HG02973 (cell line): ENCODE measurements at regions not wholly inside any gene's neighbourhood (a gene's known extent, or its start where the extent isn't known, plus 50 kb on each side); places are given as distances from the start of the nearest gene placed in this dataset.

Source experiments
- ATAC-seq: cut with Tn5 transposase; IDR thresholded peaks from one replicate; pipeline ENCODE4 v1.9.1; 2021; ENCODE audit warnings: moderate library complexity; ENCODE audit not compliant: unreplicated experiment

DNA sequence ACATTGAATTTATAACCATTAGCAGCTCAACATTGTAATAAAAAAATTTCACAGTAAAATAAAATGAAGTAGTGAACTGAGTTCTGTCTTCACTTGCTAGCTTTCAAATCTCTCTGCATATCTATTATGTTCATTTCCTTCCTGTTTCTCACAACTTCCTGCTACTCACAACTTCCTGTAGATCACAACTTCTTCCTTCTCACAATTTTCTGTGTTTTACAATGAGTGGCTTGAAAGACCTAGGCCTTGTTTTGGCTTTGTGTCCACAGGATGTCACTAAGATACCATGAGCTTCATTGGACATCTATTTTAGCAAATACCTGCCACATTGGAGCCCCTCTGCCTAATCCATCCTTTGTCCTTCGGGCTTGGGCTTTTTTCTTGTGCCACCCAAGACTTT lies 480.3 kb upstream of the ADAMTS16 start:
- no peak for ATAC-seq

DNA sequence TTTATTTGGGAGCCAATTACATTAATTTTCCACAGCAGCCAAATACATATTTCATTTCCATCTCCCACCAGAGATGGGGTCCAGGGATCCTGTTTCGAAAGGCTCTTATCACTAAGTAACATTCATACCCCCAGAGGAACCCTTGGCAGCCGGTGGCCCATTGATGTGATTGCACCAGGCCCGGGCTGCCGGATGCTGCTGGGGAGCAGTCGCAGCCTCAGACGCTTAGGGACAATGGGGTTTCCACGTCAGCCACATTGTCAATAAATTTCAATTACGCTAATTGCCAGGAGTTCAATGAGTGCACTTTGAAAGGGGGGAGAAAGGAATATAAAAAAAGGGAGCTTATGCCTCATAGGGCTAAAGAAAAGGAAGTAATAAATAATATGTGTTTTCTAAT lies 478.8 kb upstream of the ADAMTS16 start:
- ATAC-seq: no peak

DNA sequence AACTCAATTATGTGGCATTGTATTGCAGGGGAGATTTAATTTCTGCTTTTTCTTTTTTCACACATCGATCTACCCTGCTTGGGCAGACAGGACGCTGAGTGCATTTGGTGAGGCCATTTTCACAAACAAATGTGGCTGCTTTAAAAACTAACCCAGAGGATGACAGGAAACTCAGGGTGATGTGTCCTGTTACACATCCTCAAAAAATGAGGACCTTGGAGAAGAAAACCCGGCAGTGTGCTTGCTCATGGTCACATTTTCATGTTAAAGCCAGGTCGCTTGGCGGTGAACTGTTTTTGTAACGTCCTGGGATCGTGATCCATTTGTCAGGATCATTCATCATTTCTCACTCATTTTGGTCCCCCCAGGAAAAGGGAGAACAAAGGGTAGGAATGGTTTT lies 478.3 kb upstream of the ADAMTS16 start:
- ATAC-seq: no peak

DNA sequence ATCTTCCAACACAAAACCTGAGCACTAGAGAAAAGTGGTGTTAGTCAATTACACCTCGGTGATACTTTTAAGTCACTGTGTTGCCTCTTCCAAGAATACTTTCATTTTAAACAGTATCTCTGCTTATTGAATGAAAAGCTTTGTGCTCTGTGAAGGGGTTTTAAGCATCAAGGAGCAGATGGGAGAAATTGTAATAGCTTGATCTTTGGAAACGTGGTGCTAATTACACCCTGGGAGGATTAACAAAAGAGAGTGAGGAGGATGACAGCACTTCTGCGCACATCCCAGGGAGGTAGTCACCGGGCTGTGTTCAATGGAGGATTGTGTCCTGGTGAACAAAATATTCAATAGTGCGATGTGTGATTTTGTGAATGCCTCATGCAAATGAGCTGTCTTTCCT lies 477.4 kb upstream of the ADAMTS16 start:
- ATAC-seq: no peak

DNA sequence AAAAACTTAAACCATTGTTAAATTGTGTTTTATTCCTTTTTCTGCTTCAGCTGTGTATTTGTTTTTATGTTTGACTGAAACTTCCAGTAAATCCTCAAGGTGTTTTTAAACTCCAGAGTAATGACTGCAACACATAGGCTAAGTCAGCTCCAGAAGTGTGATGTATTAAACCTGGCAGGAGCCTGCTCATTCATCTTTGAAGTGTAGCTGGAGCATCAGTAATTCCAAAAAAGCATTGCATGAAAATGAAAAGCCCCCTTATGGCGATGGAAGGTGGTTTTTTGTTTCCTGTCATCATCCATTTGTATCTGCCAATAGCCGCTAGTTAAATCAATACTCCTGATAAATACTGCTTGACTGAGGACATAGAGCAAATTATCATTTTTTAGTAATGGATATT lies 474.2 kb upstream of the ADAMTS16 start:
- no peak for ATAC-seq

GRCh38 chr5:4674166-4674565 lies 466.0 kb upstream of the ADAMTS16 start:
- ATAC-seq: no peak

DNA sequence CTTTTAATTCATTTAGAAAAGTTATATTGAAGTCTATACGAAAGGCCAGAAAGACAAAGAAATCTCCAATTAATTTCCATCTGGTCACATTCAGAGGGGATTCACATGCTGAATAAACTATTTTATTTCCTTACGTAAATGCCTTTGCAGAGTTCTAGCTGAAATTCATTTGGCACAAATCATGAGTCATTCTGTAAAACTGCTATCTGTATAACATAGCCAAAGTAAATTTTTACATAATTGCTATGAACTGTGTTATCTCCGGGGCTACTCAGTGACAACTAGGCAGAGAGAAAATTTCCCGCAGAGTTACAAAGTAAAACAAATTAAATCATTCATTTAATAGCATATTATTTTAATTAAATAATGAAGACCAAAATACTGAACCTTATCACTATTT lies 463.2 kb upstream of the ADAMTS16 start:
- ATAC-seq: no peak

GRCh38 chr5:4684946-4685345 lies 455.2 kb upstream of the ADAMTS16 start:
- no peak for ATAC-seq

DNA sequence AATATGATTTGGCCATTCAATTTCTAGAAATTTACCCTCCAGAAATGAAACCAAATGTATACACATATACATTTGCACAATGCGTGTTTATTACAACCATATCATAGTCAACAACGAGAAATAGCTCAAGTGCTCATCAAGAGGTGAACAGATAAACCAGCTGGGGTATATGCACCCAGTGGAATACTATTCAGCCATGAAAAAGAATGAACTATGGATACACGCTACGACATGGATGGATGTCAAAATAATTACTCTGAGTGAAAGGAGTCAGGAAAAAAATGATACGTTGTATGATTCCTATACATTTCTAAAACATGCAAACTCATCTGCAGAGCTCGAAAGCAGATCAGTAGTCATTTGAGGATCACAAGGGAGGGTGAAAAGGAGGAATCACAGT lies 441.5 kb upstream of the ADAMTS16 start:
- ATAC-seq: no peak

DNA sequence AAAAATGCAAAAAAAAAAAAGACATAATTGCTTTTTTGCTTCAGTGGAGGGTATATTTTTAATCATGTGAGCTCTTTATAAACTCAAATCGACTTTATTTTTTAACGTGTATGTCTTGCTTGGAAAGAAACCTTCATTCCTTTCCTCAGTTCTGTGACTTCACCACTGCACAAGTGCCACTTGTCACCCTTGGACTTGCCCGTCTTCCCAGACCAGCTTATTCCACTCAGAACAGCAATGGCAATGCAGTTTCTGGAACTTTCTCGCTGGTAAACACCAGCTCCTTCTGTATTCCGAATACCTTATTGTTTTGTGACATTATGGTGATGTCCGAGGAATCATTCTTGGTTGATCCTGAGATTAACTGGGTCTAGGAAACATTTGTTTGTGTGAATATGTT lies 440.5 kb upstream of the ADAMTS16 start:
- ATAC-seq: no peak

DNA sequence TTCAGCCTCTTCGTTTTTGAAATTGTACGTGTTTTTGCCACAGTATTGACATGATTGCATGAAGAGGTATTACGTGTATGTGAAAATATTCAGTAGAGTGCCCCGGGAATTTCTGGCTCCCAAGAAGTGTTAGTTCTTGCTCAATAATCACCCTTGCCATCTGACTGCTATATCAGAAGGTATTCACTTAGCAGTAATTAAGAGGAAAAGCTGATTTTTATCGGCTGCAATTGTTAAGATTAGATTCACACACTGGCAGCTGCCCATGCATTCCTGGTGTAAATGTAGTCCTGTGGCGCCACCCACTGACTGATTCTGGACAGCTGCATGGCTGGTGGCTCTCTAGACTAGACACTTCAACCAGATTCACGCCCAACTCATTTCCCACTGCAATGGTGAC lies 440.1 kb upstream of the ADAMTS16 start:
- no peak for ATAC-seq

- no peak for ATAC-seq
These were observed 439.3 kb upstream of the ADAMTS16 start for GRCh38 chr5:4700871-4701270.

GRCh38 chr5:4703931-4704458 lies 436.1 kb upstream of the ADAMTS16 start:
- no peak for ATAC-seq

DNA sequence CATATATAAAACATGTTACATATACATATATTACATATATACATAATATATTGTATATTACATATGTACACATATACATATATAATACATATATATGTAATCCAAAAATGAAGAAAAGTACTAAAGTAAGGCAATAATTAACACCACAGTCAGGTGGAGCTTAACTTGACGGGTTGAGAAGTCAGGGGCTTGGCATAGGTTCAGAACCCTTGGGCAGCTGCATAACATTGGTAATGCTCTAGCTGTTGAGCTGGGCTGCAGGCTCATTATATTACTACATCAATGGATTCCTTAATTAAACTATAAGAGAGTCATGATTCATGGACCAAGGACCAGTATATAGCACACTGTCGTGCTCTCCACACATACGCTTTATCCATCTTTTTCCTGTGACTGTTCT lies 435.2 kb upstream of the ADAMTS16 start:
- ATAC-seq: no peak

- ATAC-seq: no peak
These were observed 423.3 kb upstream of the ADAMTS16 start for GRCh38 chr5:4716781-4717180.

DNA sequence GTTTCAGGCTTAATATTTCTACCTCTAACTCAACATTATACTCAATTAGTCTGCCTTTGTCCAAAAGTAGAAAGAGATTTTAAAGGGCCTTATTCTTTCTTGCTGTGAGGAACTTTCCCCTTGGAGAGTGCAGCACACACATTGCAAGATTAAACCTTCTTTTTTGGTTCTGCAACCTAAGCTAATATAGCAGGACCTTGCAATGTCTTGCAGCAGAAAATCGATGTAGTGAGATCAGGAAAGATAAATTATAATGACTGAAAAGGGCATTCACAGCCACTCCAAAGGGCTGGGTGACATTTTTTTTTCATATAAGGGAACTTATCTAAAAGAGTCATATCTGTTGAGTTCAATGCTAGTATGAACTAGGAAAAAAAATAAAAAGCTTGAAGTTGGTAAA lies 422.7 kb upstream of the ADAMTS16 start:
- no peak for ATAC-seq

DNA sequence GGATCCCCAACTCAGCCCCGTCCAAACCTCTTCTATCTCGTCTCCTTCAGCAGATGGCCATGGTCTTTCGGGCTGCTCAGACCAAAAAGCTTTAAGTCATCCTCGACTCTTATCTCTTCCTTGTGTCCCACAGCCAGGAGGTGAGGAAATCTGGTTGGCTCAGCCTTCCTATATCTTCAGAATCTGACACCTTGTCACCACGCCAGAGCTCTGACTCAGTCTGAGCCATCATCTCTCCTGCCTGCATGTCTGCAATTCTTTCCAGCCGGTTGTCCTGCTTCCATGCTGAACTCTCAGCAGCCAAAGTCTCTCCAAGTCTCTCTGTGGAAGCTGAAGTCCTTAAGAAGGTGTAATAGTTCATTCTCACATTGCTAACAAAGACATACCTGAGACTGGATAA lies 419.3 kb upstream of the ADAMTS16 start:
- ATAC-seq: no peak

GRCh38 chr5:4722886-4723285 lies 417.2 kb upstream of the ADAMTS16 start:
- ATAC-seq: no peak

- ATAC-seq: no peak
These were observed 414.5 kb upstream of the ADAMTS16 start for GRCh38 chr5:4725594-4725993.

DNA sequence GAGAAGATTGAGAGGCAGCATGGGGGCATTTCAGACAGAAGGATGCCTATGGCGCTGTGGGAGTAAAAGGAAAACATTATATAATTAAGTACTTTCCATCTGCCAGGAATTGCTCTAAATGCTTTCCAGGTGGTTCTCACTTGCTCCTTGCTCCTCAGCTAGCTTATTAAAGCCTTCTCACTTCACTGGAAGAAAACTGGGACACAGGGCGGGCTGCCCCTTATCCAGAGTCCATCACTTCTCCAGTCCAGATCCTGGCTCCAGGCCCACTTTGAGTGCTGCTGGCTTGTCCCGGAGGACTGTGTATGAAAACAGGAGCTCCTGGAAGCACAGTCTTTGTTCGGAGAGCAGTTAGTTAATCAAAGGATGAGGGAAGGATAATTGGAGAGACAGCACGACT lies 409.9 kb upstream of the ADAMTS16 start:
- no peak for ATAC-seq

GRCh38 chr5:4734348-4734747 lies 405.8 kb upstream of the ADAMTS16 start:
- ATAC-seq: no peak

GRCh38 chr5:4735261-4735660 lies 404.9 kb upstream of the ADAMTS16 start:
- ATAC-seq: no peak

- ATAC-seq: no peak
These were observed 402.3 kb upstream of the ADAMTS16 start for GRCh38 chr5:4737868-4738267.

DNA sequence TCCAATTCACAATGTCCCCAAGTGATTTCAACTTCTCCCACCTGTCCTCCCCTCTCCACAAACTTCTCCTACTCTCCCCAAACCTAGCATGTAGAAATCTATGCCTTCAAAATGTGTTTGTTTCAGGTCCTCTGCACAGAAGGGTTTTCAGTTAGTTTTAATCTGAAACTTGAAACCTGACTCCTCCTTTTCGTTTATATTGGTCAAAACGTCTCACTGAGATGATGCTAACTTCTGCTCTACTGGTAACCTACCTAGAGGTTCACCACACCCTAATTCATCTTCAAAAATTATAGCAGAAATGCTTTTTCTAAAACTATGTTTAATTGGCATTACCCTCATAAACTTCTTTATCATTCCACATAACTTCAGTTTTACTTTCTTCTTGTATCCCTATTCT lies 401.8 kb upstream of the ADAMTS16 start:
- ATAC-seq: no peak
